ENCODE measurements at regions not wholly inside any gene's neighbourhood (a gene's known extent, or its start where the extent isn't known, plus 50 kb on each side); places are given as distances from the start of the nearest gene placed in this dataset.
"Not testable (repeated sequence)": the region's sequence is repeated elsewhere in the genome, so short reads cannot be mapped to it uniquely, and the experiment has no call there.

DNA sequence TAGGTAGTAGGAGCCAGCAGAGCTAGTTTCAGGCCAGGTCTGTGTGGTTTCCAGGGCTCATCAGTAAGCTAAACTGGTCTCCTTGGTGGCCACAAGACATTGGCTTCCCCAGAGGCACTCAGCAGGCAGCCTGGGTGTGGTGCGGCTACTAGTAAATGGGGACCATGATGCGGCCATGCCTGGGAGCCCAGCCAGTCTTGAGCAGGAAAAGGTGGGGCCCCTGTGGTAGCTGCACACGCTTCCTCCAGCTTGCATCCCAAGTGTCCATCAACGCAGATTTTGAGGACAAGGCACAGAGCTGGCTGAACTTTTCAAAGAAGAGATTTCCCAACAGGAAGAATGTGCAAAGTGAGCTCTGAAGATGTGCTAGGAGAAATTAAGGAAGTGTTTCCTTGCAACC is 107.4 kb upstream of the NAA20 start:
- no peak for DNase-seq (ENCODE audit: low read depth, low spot score)
- in situ Hi-C loops (cut with HindIII; ENCODE audit: low pct_unique_long_range_greater_than_20kb, low sequenced_read_pairs) = no loop called here

DNA sequence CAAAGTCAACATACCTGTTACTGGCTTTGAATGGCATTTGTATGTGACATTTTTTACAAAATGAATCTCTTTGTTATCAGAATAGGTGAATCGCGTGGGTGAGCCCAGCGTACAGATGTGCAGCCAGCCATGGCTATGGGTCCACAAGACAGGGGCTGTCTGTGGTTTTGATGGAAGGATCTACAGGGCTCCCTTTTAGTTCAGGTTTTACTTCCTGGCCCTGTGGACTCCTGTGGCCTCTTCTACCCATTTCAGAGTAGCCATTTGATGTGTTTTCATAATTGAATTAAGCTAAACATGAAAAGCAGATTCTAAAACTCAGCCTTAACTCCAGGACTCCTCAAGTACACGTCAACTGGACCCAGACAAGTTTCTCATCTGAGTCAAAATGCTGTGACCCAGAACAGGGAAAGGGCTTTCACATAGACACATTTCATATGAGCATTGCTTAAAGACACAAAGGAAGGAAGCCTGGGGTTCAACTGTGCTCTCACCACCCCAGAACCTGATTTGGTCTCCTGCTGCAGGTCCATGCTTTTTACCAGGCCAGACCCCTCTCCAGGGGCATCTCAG is 105.3 kb upstream of the NAA20 start:
- in situ Hi-C loops (cut with HindIII; ENCODE audit: low pct_unique_long_range_greater_than_20kb, low sequenced_read_pairs) = no loop called here
- no peak for DNase-seq (ENCODE audit: low read depth, low spot score)

DNA sequence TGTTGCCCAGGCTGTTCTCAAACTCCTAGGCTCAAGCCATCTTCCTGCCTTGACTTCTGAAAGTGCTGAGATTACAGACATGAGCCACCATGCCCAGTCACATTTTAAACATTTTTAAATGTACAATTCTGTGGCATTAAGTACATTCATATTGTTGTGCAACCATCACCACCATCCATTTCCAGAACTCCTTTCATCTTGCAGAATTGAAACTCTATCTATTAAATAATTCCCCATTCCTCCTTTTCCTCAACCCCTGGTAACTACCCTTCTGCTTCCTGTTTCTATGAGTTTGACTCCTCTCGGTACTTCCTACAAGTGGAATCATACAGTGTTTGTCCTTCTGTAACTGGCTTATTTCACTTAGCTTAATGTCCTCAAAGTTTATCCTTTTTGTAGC is 103.8 kb upstream of the NAA20 start:
- in situ Hi-C loops (cut with HindIII; ENCODE audit: low pct_unique_long_range_greater_than_20kb, low sequenced_read_pairs) = no loop called here
- DNase-seq (ENCODE audit: low read depth, low spot score) = no peak

DNA sequence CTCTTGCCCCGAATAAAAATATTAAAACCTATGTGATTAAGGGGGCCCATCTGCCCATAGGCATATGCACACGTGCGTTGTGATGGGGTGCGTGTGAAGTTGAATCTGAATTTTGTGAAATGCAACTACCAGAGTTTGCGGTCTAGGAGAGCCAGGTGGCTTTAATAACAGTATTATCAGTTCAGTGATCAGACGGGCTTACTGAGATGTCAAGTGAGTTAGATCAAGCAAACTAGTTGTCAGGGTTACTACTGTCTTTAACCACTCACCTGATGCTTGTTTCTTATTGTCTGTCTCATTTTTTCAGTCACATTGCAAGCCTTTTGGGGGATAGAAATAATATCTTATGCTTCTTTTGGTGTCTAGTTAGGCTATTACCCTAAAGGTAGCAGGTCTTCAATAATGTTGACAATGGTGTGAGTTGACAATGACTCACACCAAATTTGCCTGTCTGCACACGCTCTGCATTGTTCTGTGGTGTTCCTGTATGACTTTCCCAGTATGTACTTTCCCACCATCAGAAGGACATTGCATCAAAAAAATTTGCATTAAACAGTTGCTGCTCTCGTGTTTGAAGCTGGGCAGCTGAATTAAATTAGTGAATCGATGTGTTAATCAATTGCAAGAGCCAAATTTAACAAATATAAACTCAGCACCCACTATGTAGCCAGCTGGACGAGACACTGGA is 103.1 kb upstream of the NAA20 start:
- DNase-seq (ENCODE audit: low read depth, low spot score) = no peak
- in situ Hi-C loops (cut with HindIII; ENCODE audit: low pct_unique_long_range_greater_than_20kb, low sequenced_read_pairs) = no loop called here

DNA sequence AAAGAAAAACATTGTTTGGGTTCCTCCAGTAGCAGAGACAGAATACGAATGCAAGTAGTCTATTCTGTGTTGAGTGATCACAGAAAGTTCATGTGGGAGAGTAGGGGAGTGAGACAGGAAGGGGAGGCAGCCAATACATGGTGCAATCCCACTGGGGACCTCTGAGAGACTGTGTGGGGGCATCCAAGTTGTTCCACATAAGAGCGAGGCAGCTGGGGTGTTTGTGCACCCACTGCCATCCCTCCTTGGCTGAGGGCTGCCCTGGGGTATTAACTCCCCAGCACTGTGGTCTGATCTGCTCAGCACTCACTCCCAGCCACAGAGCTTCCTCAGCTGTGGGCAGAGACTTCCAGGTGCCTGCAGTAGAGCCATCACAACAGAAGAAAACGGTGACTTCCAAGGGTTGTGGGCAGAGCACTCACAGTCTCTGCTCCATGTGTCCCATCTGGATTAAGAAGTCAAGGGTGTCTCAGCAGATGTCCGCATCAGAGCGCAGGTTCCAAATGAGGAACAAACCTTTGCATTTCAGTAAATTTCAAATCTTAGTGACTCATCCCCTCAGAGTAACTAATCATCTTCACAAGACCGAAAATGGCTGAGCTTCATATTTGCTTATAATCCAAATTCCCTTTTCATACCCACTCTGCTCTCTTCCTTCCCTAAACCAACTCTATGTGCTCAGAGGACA is 101.9 kb upstream of the NAA20 start:
- no peak for DNase-seq (ENCODE audit: low read depth, low spot score)
- in situ Hi-C loops (cut with HindIII; ENCODE audit: low pct_unique_long_range_greater_than_20kb, low sequenced_read_pairs) = no loop called here

DNA sequence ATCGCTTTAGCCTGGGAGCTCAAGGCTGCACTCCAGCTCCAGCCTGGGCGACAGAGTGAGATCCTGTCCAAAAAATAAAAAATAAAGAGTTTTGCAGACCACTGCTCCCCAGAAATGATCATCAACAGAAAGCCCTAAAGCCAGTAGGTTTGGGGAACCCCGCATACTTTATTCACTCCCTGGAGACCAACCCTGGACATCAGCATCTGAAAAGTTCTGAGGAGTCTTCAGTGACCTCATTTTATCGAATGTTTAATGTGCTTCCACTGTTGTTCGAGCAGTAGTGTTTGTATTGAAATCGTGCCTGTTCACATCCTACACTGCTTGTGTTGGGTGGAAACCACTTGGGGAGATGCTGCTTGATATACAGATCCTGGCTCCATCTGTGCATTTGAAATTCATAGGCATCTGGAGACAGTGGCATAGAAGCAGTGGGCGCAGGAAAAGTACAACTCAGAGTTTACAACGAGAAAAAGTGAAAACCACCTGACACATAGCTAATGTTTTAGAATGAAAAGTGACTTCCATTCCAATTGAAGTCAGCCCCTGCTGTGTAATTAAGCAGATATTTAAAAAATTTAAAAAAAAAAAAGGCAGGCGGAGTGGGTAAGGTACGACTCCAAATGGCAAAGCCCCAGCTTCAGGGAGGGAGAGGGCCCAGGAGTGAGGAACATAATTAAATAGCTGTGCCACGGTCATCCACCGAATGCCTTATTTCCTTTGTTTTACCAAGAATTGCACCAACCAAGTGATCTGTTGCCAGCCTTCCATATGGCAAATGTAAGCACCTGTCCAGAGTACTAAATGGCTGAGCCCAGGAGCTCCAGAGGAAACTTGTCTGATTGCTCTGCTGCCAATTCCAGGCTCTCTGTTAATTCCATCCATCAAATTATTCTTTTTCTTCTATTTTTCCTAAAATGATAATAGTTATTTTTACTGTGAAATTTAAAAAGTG is 100.4 kb upstream of the NAA20 start:
- DNase-seq (ENCODE audit: low read depth, low spot score) = no peak
- in situ Hi-C loops (cut with HindIII; ENCODE audit: low pct_unique_long_range_greater_than_20kb, low sequenced_read_pairs) = no loop called here

DNA sequence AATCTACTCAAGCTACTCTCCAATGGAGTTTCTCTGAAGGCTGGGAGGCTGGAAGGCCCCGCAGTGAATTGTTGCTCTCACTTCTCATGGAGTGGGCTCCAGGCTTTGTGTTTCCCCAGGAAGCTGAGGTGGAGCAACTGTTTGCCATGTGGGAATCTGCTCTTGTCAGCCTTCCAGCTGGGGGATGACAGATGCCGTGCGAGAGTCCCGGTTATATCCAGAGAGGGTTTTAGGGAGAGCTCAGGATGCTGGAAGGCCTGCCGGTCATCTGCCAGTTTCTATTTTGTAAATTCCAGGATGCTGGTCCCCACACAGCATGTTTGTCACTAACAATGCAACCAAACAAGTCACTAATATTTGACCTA is 98.2 kb upstream of the NAA20 start:
- in situ Hi-C loops (cut with HindIII; ENCODE audit: low pct_unique_long_range_greater_than_20kb, low sequenced_read_pairs) = no loop called here
- DNase-seq (ENCODE audit: low read depth, low spot score) = no peak

DNA sequence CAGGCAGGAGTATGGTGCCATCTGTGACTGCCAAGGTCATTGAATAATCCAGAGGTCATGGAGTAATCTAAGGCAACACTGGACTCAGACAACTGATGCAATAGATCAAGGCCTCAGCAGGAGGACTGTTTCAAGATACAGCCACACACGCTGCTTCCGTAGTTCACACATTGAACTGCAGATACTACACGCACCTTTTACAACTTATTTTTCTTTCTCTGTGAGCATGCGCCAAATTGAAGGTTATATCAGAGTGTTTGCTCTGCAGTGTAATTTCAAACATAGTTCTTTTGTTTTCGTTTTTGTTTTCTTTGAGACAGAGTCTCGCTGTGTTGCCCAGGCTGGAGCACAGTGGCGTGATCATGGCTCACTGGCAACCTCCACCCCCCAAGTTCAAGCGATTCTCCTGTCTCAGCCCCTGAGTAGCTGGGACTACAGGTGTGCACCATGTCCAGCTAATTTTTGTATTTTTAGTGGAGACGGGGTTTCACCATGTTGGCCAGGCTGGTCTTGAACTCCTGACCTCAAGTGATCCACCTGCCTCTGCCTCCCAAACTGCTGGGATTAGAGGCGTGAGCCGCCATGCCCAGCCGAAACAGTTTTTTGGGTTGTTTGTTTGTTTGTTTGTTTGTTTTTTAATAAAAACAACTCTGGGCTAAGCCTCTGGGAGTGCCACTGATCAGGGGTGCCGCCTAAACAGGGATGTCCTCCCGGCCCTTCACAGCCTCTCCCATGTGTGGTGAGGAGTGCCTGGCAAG is 96.6 kb upstream of the NAA20 start:
- in situ Hi-C loops (cut with HindIII; ENCODE audit: low pct_unique_long_range_greater_than_20kb, low sequenced_read_pairs) = no loop called here
- DNase-seq (ENCODE audit: low read depth, low spot score) = no peak

DNA sequence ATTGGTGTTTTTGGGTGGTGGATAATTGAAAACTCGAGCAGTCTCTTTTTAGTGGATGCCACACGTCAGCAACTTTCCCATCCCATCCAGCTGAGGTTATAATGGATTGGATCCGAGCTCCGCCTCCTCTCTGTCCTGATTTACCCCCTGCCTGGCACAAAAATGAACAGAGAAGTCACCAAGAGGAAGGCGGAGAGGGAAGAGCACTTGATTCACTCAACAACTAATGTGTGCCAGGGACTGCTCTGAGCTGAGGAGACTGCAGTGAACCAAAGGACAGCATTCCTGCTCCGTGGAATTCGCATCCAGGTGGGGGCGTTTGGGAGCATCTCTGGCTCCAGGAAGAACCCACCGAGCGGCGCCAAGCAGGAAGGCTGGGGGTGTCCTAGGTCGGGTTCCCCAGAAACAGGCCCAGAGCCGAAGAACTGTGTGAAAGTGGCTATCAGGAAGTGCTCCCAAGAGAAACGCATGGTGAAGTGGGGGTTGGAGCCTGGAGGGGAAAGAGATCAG is 95.8 kb upstream of the NAA20 start:
- in situ Hi-C loops (cut with HindIII; ENCODE audit: low pct_unique_long_range_greater_than_20kb, low sequenced_read_pairs) = no loop called here
- DNase-seq (ENCODE audit: low read depth, low spot score) = no peak

DNA sequence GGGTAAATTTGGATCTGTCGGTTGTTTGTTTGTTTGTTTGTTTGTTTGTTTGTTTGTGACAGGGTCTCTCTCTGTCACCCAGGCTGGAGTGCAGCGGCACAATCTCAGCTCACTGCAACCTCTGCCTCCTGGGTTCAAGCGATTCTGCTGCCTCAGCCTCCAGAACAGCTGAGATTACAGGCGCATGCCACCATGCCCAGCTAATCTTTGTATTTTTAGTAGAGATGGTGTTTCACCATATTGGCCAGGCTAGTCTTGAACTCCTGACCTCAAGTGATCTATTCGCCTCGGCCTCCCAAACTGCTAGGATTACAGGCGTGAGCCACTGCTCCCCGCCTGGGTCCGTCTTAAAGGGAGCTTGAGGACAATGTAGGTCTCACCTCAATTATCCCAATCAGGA is 95.3 kb upstream of the NAA20 start:
- in situ Hi-C loops (cut with HindIII; ENCODE audit: low pct_unique_long_range_greater_than_20kb, low sequenced_read_pairs); DNase-seq (ENCODE audit: low read depth, low spot score): not testable (repeated sequence)

DNA sequence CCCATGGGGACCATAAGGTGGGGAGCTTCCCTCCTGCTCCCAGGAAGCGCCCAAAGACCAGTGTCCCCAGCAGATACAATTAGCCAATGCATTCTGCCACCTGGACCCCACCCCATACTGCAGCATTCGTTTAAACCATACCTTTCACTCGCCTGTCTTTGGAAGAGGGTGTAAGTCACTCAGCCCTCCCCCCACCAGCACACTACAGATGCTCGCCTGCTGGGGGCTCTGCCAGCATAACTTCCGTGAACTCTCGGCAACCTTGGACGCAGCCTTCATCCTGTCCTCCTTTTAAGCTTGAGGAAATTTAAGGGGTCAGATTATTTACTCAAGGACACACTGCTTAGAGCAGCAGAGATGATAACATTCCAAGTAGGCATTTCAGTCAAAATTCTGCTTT is 94.4 kb upstream of the NAA20 start:
- in situ Hi-C loops (cut with HindIII; ENCODE audit: low pct_unique_long_range_greater_than_20kb, low sequenced_read_pairs) = no loop called here
- no peak for DNase-seq (ENCODE audit: low read depth, low spot score)

DNA sequence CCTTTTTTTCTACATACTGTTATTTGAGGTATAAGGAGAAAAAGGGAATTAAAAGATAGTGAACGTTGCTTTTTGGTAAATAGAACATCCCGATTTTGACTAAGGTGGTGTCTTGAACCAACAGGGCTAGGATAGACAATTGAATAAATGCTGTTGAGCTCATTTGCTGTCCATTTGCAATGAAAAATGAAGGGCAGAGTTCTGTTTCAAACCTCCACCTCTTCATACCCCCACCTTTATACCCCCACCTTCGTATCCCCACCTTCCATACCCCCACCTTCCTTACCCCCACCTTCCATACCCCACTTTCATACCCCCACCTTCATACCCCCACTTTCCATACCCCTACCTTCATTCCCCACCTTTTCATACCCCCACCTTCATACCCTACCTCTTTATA is 93.4 kb upstream of the NAA20 start:
- in situ Hi-C loops (cut with HindIII; ENCODE audit: low pct_unique_long_range_greater_than_20kb, low sequenced_read_pairs) = no loop called here
- DNase-seq (ENCODE audit: low read depth, low spot score) = no peak

DNA sequence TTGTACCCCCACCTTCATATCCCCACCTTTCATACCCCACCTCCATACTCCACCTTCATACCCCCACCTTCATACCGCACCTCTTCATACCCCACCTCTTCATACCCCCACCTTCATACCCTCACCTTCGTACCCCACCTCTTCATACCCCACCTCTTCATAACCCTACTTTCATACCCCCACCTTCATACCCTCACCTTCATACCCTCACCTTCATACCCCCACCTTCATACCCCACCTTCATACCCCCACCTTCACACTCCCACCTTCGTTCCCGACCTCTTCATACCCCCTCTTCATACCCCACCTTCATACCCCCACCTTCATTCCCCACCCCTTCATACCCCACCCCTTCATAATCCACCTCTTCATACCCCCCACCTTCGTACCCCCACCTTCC is 92.9 kb upstream of the NAA20 start:
- DNase-seq (ENCODE audit: low read depth, low spot score) = no peak
- in situ Hi-C loops (cut with HindIII; ENCODE audit: low pct_unique_long_range_greater_than_20kb, low sequenced_read_pairs) = no loop called here

DNA sequence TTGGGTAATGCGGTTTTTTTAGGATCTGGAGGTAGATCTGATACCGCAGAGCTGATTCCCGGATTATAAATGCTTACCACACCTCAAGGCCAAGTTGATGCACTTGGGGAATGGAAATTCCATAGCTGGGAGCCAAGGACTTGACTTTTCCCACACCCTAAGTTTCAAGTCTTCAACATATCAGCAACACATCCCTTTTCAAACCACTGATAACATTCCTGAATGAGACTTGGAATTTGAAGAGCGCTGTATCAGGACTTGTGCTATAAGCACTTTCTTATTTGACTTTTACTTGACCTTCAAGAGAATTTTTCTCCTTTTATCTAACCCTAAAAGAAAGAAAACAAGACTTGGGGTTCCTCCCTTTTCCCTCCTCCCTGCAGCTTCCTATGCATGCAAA is 90.6 kb upstream of the NAA20 start:
- in situ Hi-C loops (cut with HindIII; ENCODE audit: low pct_unique_long_range_greater_than_20kb, low sequenced_read_pairs) = no loop called here
- no peak for DNase-seq (ENCODE audit: low read depth, low spot score)

DNA sequence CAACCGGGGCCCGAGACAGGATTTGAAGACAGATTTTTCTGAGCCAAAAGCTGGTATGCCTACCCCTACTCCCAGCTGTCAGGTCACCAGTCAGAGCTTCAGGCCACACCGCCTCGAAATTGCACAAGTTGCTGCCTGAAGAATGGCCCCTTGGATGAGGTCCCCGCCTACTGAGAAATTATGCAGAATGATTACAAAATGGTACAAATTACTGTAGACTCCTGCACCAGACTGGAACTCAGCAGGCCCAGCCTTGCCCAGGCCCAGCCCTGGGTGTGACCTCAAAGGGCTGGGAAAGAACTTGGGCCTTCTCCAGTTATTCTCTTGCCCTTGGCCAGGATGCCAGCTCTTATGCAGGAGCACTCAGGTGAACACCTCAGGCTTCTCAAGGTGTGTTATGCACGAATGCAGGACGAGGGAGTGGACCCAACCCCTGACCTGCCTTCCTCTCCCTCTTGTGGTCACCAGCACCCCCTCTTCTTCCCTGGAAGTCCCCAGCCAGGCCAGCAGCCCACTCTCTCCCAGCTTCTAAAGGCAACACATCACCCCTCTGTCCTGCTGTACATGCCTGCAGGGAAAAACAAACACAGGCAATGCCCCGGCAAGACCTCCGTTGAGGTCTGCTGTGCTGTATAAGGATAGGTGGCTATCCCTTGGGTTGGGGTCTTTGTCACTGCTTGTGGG is 88.7 kb upstream of the NAA20 start:
- in situ Hi-C loops (cut with HindIII; ENCODE audit: low pct_unique_long_range_greater_than_20kb, low sequenced_read_pairs) = no loop called here
- DNase-seq (ENCODE audit: low read depth, low spot score) = no peak

DNA sequence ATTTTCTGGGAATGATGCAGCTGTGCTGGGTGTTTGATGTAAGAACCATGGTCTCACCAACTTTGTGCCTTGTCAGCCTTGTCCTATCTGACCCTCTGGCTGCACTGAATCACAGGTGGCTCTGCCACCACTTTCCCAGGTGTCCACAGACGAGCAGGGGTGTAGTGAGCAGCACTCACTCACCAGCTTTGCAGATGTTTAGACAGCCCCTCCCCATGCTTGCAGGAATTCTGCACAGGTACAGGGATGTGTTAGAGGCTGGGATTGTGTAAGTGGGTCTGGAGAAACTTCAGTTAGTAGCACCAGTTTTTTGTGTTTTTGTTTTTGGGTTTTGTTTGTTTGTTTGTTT is 88.2 kb upstream of the NAA20 start:
- in situ Hi-C loops (cut with HindIII; ENCODE audit: low pct_unique_long_range_greater_than_20kb, low sequenced_read_pairs) = no loop called here
- DNase-seq (ENCODE audit: low read depth, low spot score) = no peak

DNA sequence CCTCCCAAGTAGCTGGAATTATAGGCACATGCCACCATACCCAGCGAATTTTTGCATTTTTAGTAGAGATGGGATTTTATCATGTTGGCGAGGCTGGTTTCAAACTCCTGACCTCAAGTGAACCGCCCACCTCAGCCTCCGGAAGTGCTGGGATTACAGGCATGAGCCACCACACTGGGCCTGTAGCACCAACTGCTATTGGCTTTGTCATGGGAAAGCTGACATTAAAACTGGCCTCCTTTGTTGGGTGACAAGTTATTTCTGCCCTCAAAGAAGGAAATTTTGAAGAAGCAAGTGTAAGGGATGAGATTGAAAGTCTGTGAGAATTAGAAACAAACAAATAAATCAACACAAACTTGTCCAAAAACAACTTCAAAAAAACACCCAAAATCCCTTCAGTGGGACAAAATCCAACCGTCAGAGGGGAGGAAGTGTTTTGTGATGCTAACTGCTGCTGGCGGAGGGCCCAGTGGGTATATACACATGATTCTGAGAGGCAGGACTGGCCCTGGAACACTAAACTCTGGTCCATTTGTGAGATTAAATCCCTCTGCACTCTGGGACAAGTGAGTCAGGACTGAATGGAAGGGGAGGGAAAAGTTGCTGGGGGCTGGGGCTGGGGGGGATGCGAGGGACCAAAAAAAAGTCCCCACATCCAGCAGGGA is 87.5 kb upstream of the NAA20 start:
- DNase-seq (ENCODE audit: low read depth, low spot score) = no peak
- in situ Hi-C loops (cut with HindIII; ENCODE audit: low pct_unique_long_range_greater_than_20kb, low sequenced_read_pairs) = no loop called here
